ENCODE measurements at regions not wholly inside any gene's neighbourhood (a gene's known extent, or its start where the extent isn't known, plus 50 kb on each side); places are given as distances from the start of the nearest gene placed in this dataset.

GRCh38 chr16:86809458-86809955 lies 231.2 kb downstream of the FOXL1 start:
- DNase-seq, result no peak

- no peak for DNase-seq
Measured at GRCh38 chr16:86810062-86810461, 231.7 kb downstream of the FOXL1 start.

- DNase-seq, result no peak
Measured at GRCh38 chr16:86812363-86812970, 234.1 kb downstream of the FOXL1 start.

GRCh38 chr16:86814256-86814655 lies 235.9 kb downstream of the FOXL1 start:
- DNase-seq, result no peak

- no peak for DNase-seq
Measured at GRCh38 chr16:86816930-86817625, 238.7 kb downstream of the FOXL1 start.

- no peak for DNase-seq
Measured at GRCh38 chr16:86818671-86819532, 240.6 kb downstream of the FOXL1 start.

GRCh38 chr16:86819533-86819892 lies 241.2 kb downstream of the FOXL1 start:
- DNase-seq, result no peak

- DNase-seq, result no peak
Measured at GRCh38 chr16:86821895-86822294, 243.5 kb downstream of the FOXL1 start.

- DNase-seq, result no peak
Measured at GRCh38 chr16:86823125-86823524, 244.8 kb downstream of the FOXL1 start.

- no peak for DNase-seq
Measured at GRCh38 chr16:86823888-86824671, 245.7 kb downstream of the FOXL1 start.

GRCh38 chr16:86824751-86825296 lies 246.5 kb downstream of the FOXL1 start:
- DNase-seq, result no peak

GRCh38 chr16:86825631-86826030 lies 247.3 kb downstream of the FOXL1 start:
- no peak for DNase-seq

- DNase-seq, result no peak
Measured at GRCh38 chr16:86826941-86827340, 248.6 kb downstream of the FOXL1 start.

- DNase-seq, result no peak
Measured at GRCh38 chr16:86827521-86827920, 249.2 kb downstream of the FOXL1 start.

- no peak for DNase-seq
Measured at GRCh38 chr16:86828202-86828601, 249.9 kb downstream of the FOXL1 start.

GRCh38 chr16:86828653-86829052 lies 250.3 kb downstream of the FOXL1 start:
- DNase-seq, result no peak

- DNase-seq, result no peak
Measured at GRCh38 chr16:86831366-86831765, 253.0 kb downstream of the FOXL1 start.

GRCh38 chr16:86833136-86833535 lies 254.8 kb downstream of the FOXL1 start:
- no peak for DNase-seq

GRCh38 chr16:86834451-86835035 lies 256.2 kb downstream of the FOXL1 start:
- no peak for DNase-seq

GRCh38 chr16:86835982-86836381 lies 257.6 kb downstream of the FOXL1 start:
- no peak for DNase-seq

- DNase-seq, result no peak
Measured at GRCh38 chr16:86836503-86837129, 258.3 kb downstream of the FOXL1 start.

- no peak for DNase-seq
Measured at GRCh38 chr16:86843812-86844211, 265.5 kb downstream of the FOXL1 start.

All from T-helper 1 cell (primary cell).